ENCODE measurements at regions not wholly inside any gene's neighbourhood (a gene's known extent, or its start where the extent isn't known, plus 50 kb on each side); places are given as distances from the start of the nearest gene placed in this dataset.

GRCh38 chr5:129341306-129341705 is 118.8 kb upstream of the ADAMTS19 start:
- no peak for TF ChIP-seq CTCF (IDR thresholded peaks at IDR 0.05)

- no peak for TF ChIP-seq CTCF (IDR thresholded peaks at IDR 0.05)
Measured at GRCh38 chr5:129342796-129343195, 117.3 kb upstream of the ADAMTS19 start.

- TF ChIP-seq CTCF (IDR thresholded peaks at IDR 0.05), result no peak
Measured at GRCh38 chr5:129345213-129345924, 114.7 kb upstream of the ADAMTS19 start.

- no peak for TF ChIP-seq CTCF (IDR thresholded peaks at IDR 0.05)
Measured at GRCh38 chr5:129356846-129357245, 103.3 kb upstream of the ADAMTS19 start.

- TF ChIP-seq CTCF (IDR thresholded peaks at IDR 0.05), result no peak
Measured at GRCh38 chr5:129358069-129358468, 102.0 kb upstream of the ADAMTS19 start.

GRCh38 chr5:129359450-129359849 is 100.6 kb upstream of the ADAMTS19 start:
- TF ChIP-seq CTCF (IDR thresholded peaks at IDR 0.05), result no peak

- TF ChIP-seq CTCF (IDR thresholded peaks at IDR 0.05), result peak; percentile 39; the same call in 1 of the 2 replicates
Measured at GRCh38 chr5:129361441-129362025, 98.6 kb upstream of the ADAMTS19 start.

All from LNCAP (cell line).